ENCODE measurements at regions not wholly inside any gene's neighbourhood (a gene's known extent, or its start where the extent isn't known, plus 50 kb on each side); places are given as distances from the start of the nearest gene placed in this dataset.

DNA sequence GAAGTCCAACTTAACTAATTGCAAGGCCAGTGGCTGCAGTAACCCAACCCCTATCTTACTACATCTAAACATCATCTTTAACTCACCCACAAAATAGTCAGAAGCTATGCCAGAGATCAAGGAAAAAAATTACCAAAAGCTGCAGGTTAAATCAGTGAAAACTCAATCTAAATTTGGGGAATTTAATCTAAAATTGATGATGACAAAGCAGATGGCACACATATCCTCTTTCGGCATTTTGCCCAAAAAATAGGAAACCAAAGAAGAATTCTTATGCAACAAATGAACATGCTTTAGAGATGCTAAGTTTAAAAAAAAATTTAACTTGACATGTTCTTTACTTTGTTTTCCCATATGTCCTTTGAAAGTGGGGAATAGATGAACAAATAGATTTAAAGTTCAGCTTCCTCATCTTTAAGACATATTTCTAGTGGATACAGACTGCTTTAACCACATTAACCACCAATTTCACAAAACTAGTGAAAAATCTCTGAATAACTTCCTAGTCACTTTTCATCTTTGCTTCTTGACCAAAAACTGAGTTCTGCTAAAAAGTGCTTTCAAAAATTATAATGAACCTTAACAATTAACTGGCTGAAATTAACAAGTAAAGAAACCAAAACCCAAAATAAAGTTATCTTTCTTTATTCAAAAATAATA is 74.3 kb upstream of the CCDC150 start:
- H3K4me3 ChIP-seq = no peak overlapping the region
- TF ChIP-seq JUNB (IDR thresholded peaks at IDR 0.05; ENCODE audit: unreplicated experiment) (no peak), NANOG (IDR thresholded peaks at IDR 0.05; ENCODE audit: borderline replicate concordance) (no peak), ZNF331 (CRISPR knock-in tag; IDR thresholded peaks at IDR 0.05; ENCODE audit: low read depth) (no peak), POLR2AphosphoS5 (IDR thresholded peaks at IDR 0.05; ENCODE audit: low read depth) (no peak), ZNF114 (CRISPR knock-in tag; IDR thresholded peaks at IDR 0.05) (no peak), EZH2 (IDR thresholded peaks at IDR 0.05; ENCODE audit: low read depth, unreplicated experiment) (no peak)
- TF ChIP-seq, protein P1, sequence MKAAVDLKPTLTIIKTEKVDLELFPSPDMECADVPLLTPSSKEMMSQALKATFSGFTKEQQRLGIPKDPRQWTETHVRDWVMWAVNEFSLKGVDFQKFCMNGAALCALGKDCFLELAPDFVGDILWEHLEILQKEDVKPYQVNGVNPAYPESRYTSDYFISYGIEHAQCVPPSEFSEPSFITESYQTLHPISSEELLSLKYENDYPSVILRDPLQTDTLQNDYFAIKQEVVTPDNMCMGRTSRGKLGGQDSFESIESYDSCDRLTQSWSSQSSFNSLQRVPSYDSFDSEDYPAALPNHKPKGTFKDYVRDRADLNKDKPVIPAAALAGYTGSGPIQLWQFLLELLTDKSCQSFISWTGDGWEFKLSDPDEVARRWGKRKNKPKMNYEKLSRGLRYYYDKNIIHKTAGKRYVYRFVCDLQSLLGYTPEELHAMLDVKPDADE (IDR thresholded peaks at IDR 0.05) = no peak
- TF ChIP-seq, protein P2, sequence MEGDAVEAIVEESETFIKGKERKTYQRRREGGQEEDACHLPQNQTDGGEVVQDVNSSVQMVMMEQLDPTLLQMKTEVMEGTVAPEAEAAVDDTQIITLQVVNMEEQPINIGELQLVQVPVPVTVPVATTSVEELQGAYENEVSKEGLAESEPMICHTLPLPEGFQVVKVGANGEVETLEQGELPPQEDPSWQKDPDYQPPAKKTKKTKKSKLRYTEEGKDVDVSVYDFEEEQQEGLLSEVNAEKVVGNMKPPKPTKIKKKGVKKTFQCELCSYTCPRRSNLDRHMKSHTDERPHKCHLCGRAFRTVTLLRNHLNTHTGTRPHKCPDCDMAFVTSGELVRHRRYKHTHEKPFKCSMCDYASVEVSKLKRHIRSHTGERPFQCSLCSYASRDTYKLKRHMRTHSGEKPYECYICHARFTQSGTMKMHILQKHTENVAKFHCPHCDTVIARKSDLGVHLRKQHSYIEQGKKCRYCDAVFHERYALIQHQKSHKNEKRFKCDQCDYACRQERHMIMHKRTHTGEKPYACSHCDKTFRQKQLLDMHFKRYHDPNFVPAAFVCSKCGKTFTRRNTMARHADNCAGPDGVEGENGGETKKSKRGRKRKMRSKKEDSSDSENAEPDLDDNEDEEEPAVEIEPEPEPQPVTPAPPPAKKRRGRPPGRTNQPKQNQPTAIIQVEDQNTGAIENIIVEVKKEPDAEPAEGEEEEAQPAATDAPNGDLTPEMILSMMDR (conservative IDR thresholded peaks at IDR 0.05; ENCODE audit: low read depth in 2 of 2) = no peak
- TF ChIP-seq, protein P3, sequence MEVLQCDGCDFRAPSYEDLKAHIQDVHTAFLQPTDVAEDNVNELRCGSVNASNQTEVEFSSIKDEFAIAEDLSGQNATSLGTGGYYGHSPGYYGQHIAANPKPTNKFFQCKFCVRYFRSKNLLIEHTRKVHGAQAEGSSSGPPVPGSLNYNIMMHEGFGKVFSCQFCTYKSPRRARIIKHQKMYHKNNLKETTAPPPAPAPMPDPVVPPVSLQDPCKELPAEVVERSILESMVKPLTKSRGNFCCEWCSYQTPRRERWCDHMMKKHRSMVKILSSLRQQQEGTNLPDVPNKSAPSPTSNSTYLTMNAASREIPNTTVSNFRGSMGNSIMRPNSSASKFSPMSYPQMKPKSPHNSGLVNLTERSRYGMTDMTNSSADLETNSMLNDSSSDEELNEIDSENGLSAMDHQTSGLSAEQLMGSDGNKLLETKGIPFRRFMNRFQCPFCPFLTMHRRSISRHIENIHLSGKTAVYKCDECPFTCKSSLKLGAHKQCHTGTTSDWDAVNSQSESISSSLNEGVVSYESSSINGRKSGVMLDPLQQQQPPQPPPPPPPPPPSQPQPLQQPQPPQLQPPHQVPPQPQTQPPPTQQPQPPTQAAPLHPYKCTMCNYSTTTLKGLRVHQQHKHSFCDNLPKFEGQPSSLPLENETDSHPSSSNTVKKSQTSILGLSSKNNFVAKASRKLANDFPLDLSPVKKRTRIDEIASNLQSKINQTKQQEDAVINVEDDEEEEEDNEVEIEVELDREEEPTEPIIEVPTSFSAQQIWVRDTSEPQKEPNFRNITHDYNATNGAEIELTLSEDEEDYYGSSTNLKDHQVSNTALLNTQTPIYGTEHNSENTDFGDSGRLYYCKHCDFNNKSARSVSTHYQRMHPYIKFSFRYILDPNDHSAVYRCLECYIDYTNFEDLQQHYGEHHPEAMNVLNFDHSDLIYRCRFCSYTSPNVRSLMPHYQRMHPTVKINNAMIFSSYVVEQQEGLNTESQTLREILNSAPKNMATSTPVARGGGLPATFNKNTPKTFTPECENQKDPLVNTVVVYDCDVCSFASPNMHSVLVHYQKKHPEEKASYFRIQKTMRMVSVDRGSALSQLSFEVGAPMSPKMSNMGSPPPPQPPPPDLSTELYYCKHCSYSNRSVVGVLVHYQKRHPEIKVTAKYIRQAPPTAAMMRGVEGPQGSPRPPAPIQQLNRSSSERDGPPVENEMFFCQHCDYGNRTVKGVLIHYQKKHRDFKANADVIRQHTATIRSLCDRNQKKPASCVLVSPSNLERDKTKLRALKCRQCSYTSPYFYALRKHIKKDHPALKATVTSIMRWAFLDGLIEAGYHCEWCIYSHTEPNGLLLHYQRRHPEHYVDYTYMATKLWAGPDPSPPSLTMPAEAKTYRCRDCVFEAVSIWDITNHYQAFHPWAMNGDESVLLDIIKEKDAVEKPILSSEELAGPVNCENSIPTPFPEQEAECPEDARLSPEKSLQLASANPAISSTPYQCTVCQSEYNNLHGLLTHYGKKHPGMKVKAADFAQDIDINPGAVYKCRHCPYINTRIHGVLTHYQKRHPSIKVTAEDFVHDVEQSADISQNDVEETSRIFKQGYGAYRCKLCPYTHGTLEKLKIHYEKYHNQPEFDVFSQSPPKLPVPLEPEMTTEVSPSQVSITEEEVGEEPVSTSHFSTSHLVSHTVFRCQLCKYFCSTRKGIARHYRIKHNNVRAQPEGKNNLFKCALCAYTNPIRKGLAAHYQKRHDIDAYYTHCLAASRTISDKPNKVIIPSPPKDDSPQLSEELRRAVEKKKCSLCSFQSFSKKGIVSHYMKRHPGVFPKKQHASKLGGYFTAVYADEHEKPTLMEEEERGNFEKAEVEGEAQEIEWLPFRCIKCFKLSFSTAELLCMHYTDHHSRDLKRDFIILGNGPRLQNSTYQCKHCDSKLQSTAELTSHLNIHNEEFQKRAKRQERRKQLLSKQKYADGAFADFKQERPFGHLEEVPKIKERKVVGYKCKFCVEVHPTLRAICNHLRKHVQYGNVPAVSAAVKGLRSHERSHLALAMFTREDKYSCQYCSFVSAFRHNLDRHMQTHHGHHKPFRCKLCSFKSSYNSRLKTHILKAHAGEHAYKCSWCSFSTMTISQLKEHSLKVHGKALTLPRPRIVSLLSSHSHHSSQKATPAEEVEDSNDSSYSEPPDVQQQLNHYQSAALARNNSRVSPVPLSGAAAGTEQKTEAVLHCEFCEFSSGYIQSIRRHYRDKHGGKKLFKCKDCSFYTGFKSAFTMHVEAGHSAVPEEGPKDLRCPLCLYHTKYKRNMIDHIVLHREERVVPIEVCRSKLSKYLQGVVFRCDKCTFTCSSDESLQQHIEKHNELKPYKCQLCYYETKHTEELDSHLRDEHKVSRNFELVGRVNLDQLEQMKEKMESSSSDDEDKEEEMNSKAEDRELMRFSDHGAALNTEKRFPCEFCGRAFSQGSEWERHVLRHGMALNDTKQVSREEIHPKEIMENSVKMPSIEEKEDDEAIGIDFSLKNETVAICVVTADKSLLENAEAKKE (CRISPR knock-in tag; IDR thresholded peaks at IDR 0.05) = no peak
- Mint-ChIP-seq H3K4me3 (no peak overlapping the region), H3K4me1 (no peaks in the 10 kb centered on the region), H3K36me3 (ENCODE audit: low read depth) (peaks cover 7% of the 10 kb centered on the region; the same call in 2 of the 3 replicates), H3K27me3 (ENCODE audit: insufficient read depth, low read depth, poor library complexity) (peaks cover 3% of the 10 kb centered on the region), H3K27ac (no peak overlapping the region), H3K9me3 (peaks cover 15% of the 10 kb centered on the region; the same call in 2 of the 3 replicates)
- ATAC-seq (no peak), DNase-seq (ENCODE audit: low spot score) (no peak)
- H3K27ac ChIP-seq (ENCODE audit: low read depth) = no peak overlapping the region
- H3F3A ChIP-seq (replicated peaks; ENCODE audit: low read depth) = no peaks in the 10 kb centered on the region
- no peaks in the 10 kb centered on the region for H4K20me1 ChIP-seq (replicated peaks; ENCODE audit: insufficient read depth)
- no peaks in the 10 kb centered on the region for H3K4me1 ChIP-seq (ENCODE audit: insufficient read depth)
- H3K79me2 ChIP-seq (replicated peaks; ENCODE audit: insufficient read depth) = no peaks in the 10 kb centered on the region
- no peaks in the 10 kb centered on the region for H3K36me3 ChIP-seq (ENCODE audit: insufficient read depth)
- H3K9me2 ChIP-seq (ENCODE audit: insufficient read depth) = no peaks in the 10 kb centered on the region; the same call in 1 of the 2 replicates
- no peaks in the 10 kb centered on the region for H3K27me3 ChIP-seq (ENCODE audit: insufficient read depth)
- H3K4me2 ChIP-seq = no peak overlapping the region
- H2AFZ ChIP-seq = no peak overlapping the region

Data from GM23338 (cell line).